ENCODE measurements at regions not wholly inside any gene's neighbourhood (a gene's known extent, or its start where the extent isn't known, plus 50 kb on each side); places are given as distances from the start of the nearest gene placed in this dataset.
A peak's percentile ranks its signal among the peaks of the same experiment; 100 is the strongest.

DNA sequence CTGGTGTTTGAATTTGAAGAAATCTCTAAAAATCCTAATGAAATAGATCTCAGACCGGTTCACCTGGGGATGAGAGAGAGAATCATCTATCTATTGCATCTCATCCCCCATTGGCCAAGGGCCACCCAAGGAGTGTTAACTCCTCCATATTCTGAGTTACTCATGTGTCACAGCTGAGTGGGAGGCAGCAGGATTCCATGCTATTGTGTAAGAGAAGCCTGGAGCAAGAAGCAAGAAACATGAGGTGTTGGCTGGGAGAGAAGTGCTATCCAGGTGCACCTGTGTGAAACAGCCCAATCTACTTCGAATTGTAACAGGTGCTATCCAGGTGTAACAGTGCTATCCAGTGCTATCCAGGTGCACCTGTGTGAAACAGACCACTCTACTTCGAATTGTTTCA lies 150.3 kb upstream of the MAOA start:
- ATAC-seq = no peak
- no peaks in the 10 kb centered on the region for H3K9me3 Mint-ChIP-seq
- H3K27ac Mint-ChIP-seq = no peak overlapping the region
- H3K36me3 Mint-ChIP-seq = no peaks in the 10 kb centered on the region
- H3K4me1 Mint-ChIP-seq = no peaks in the 10 kb centered on the region
- no peak overlapping the region for H3K4me3 Mint-ChIP-seq
- DNase-seq (ENCODE audit: low spot score in 2 of 2) = no peak

DNA sequence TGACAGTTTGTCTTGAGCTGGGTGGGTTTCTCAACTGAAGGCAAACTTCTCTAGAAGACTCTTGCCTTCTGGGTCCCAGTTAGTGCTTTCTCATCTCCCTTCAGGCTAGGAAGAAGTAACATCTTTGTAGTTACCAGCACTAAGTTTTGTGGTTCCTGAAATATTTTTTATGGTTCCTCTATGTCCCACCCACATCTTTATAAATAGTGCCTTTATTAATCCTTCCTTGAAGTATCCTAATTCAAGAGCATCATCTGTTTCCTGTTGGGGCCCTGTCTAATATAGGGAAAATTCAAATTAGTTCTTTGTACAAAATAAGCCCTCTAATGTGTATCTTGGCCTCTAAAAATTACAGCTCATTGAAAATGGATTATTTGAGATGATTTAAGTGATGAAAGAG lies 147.4 kb upstream of the MAOA start:
- Mint-ChIP-seq H3K9me3 (no peaks in the 10 kb centered on the region), H3K36me3 (no peaks in the 10 kb centered on the region), H3K4me1 (no peaks in the 10 kb centered on the region), H3K4me3 (no peak overlapping the region), H3K27ac (no peak overlapping the region)
- ATAC-seq (no peak), DNase-seq (ENCODE audit: low spot score in 2 of 2) (no peak)

DNA sequence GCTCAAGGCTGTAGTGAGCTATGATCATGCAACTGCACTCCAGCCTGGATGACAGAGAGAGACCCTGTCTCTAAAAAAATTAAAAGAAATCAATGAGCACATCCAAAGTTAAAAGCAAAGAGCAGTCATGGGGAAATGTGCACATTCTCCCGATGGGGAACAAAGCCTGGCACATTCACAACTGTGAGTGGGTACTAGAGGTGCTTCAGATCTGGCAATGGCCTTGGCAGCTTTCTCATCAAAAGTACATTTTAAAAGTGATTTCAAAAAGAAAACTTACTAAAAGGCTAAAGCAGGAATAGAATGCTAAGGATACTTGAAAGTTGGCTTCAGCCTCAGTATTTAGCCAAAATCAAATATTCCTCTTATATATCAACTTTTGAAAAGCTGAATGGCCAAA lies 145.9 kb upstream of the MAOA start:
- Mint-ChIP-seq H3K9me3 (no peaks in the 10 kb centered on the region), H3K36me3 (no peaks in the 10 kb centered on the region), H3K4me3 (no peak overlapping the region), H3K27ac (no peak overlapping the region), H3K4me1 (peaks cover 5% of the 10 kb centered on the region)
- DNase-seq (ENCODE audit: low spot score in 2 of 2) (no peak), ATAC-seq (no peak)

DNA sequence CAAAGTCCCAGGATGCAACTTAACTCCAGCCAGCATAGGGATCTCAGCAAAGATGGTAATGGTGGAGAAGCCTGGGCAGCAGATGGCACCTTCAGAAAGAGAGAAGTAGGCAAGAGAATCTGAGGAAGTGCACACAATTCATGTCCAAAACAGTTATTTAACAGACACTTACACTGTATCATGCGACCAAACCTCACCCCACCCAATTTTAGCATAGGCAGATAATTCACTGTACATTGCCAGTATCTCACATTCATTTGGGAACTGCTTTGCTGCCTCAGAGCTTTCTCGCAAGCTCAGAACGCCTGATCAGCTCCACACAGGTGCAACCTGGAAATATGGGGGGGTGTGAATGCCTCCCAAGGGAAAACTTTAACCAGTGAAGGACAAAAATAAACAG lies 143.0 kb upstream of the MAOA start:
- H3K9me3 Mint-ChIP-seq = no peaks in the 10 kb centered on the region
- H3K27ac Mint-ChIP-seq = no peak overlapping the region
- DNase-seq (ENCODE audit: low spot score in 2 of 2) = no peak
- peaks cover 5% of the 10 kb centered on the region for H3K4me1 Mint-ChIP-seq
- no peak for ATAC-seq
- no peaks in the 10 kb centered on the region for H3K36me3 Mint-ChIP-seq
- no peak overlapping the region for H3K4me3 Mint-ChIP-seq

DNA sequence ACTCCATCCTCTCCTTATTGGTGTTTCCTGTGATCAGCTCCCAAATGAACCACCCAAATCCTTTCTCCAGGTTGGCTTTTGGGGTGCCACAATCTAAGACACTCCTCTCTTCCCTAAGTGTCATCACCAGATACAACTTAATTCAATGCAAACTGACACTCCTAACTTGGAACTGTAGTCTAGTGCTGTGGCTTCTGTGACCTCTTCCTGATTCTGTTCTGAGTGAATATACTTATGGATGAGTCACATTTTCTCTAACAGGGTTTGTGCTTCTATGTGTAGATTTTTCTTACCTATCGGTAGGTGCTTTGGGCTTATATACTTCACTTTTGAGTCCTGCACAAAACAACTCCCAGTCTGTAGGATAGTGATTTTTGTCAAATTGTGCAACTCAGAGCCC lies 141.3 kb upstream of the MAOA start:
- no peak overlapping the region for H3K4me3 Mint-ChIP-seq
- peaks cover 5% of the 10 kb centered on the region for H3K4me1 Mint-ChIP-seq
- ATAC-seq = peak; percentile 65
- no peak for DNase-seq (ENCODE audit: low spot score in 2 of 2)
- no peaks in the 10 kb centered on the region for H3K36me3 Mint-ChIP-seq
- H3K27ac Mint-ChIP-seq = no peak overlapping the region
- no peaks in the 10 kb centered on the region for H3K9me3 Mint-ChIP-seq

DNA sequence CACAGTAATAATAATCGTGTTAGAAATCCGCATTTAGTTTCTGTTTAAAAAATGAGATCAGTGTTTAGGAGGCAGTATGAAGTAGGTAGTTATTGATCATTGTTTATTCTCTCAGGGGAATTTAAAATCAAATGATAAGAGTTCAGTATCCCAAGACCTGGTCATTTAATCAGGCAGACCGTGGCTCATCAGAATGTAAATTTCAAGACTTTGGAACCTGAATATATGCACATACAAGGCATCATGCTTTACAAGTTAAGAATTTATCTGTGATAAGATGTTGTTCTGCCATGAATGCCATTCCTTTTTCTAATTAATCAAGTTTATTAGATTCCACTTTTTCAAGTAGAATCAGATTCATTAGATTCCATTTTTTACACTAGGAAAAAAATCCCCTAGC lies 133.5 kb upstream of the MAOA start:
- no peak for DNase-seq (ENCODE audit: low spot score in 2 of 2)
- Mint-ChIP-seq H3K4me1 (no peaks in the 10 kb centered on the region), H3K9me3 (no peaks in the 10 kb centered on the region), H3K27ac (no peak overlapping the region), H3K36me3 (no peaks in the 10 kb centered on the region), H3K4me3 (no peak overlapping the region)
- no peak for ATAC-seq

DNA sequence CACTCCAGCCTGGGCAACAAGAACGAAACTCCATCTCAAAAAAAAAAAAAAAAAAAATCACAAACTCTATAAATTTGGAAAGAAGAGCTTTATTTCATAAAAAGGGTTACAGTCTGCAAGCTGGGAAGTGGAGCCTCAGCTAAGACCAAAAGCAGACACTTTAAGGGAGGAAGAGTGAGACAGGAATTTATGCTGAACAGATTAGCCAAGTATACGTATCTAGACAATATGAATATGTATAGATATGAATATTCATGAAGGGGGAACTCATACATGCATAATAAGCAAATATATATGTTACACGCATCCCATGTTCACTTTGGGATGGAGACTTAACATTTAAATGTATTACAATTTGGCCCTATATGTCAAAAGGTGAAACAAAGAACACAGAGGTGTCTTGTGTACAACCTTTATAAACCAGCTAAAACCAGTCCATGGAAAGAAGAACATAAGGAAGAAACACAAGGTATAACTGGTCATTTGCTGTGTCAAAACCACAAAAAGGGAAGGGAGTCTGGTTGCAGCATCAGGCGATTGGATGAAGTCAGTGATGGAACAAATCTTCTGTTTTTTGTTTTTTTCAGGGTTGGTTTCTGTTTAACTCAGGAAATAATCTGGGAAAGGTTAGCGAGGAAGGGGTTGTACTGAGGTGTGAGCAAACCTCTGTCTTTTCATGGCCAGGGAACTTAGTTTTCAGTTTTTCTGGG lies 130.0 kb upstream of the MAOA start:
- no peak for ATAC-seq
- Mint-ChIP-seq H3K36me3 (no peaks in the 10 kb centered on the region), H3K4me1 (no peaks in the 10 kb centered on the region), H3K4me3 (no peak overlapping the region), H3K9me3 (no peaks in the 10 kb centered on the region), H3K27ac (no peak overlapping the region)
- no peak for DNase-seq (ENCODE audit: low spot score in 2 of 2)

DNA sequence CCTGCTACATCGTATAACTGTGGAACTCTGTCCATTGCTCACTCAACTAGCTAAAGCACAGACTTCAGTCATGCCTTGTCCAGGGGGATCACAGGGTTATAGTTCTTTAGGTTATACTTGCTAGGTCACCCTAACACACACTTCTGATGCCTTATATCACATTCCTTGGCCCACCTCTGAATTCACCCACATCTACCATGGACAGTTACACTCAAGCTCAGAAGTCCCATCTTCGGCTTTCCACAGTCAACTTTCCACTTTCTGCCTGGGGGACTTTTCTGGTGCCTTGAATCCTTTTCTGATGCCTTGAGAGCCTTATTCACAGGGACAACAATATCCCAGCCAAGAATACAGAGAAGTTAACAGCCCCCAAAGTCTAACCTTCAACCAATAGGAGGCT lies 129.2 kb upstream of the MAOA start:
- H3K9me3 Mint-ChIP-seq = no peaks in the 10 kb centered on the region
- H3K4me1 Mint-ChIP-seq = no peaks in the 10 kb centered on the region
- H3K4me3 Mint-ChIP-seq = no peak overlapping the region
- no peak overlapping the region for H3K27ac Mint-ChIP-seq
- no peak for ATAC-seq
- no peaks in the 10 kb centered on the region for H3K36me3 Mint-ChIP-seq
- no peak for DNase-seq (ENCODE audit: low spot score in 2 of 2)

DNA sequence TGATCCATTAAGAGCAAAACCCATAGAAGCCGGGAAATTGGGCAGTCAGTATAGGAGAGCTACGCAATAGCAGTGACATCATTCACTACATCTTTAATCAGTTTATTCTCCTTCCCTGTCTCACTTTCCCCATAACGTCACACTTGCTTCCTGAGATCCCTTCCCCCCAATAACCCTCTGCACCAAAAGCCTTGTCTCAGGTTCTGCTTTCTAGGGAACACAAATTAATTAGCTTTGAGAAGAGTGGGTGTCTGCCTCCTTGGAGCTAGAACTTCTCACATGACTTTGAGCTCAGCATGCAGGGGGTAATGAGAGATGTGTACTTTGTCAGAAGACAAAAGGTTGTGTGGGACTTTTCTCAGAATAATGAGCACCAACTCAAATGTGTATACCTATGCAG lies 128.3 kb upstream of the MAOA start:
- Mint-ChIP-seq H3K4me1 (no peaks in the 10 kb centered on the region), H3K27ac (no peak overlapping the region), H3K36me3 (no peaks in the 10 kb centered on the region), H3K9me3 (no peaks in the 10 kb centered on the region), H3K4me3 (no peak overlapping the region)
- DNase-seq (ENCODE audit: low spot score in 2 of 2) (no peak), ATAC-seq (no peak)

DNA sequence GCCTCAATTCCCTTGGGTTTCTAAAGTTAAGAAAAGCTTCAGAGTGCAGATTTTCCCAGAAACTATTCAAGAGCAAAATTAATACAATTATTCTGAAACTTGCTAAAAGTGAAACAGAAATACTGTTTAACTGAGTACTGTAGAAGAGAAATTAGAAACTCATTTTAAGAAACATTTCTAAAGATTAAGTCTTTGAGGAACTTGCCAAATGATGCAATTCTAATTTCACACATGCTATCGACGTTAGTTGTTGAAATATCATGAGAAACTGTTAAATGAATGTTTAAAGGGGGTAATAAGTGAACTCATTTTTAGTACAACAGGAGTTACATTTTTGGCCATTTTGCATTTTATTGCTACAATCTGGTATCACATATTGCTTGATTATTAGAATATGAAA lies 125.3 kb upstream of the MAOA start:
- no peaks in the 10 kb centered on the region for H3K36me3 Mint-ChIP-seq
- no peak overlapping the region for H3K27ac Mint-ChIP-seq
- peaks cover 5% of the 10 kb centered on the region for H3K9me3 Mint-ChIP-seq
- ATAC-seq (no peak), DNase-seq (ENCODE audit: low spot score in 2 of 2) (no peak)
- no peak overlapping the region for H3K4me3 Mint-ChIP-seq
- H3K4me1 Mint-ChIP-seq = no peaks in the 10 kb centered on the region

DNA sequence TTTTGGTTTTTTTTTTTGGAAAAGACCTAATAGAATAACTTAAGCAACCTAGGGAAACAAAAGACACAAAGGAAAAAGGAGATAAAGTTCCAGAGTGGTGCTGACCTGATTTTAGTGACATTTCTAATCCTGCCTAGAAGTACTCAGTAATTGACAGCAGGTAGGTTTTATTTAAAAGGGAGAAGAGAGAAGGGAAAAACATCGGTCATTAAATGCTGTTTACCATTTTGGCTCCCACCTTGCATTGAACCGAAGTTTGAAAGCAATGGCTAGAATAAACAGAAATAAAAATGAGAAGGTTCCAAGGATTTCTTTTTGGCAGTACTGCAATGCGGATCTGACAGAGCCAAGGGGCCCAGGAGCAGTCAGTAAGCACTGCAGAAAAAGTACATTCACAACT lies 115.8 kb upstream of the MAOA start:
- no peak overlapping the region for H3K4me3 Mint-ChIP-seq
- no peak for ATAC-seq
- H3K36me3 Mint-ChIP-seq = no peaks in the 10 kb centered on the region
- DNase-seq (ENCODE audit: low spot score in 2 of 2) = no peak
- H3K9me3 Mint-ChIP-seq = no peaks in the 10 kb centered on the region
- no peak overlapping the region for H3K27ac Mint-ChIP-seq
- no peaks in the 10 kb centered on the region for H3K4me1 Mint-ChIP-seq

DNA sequence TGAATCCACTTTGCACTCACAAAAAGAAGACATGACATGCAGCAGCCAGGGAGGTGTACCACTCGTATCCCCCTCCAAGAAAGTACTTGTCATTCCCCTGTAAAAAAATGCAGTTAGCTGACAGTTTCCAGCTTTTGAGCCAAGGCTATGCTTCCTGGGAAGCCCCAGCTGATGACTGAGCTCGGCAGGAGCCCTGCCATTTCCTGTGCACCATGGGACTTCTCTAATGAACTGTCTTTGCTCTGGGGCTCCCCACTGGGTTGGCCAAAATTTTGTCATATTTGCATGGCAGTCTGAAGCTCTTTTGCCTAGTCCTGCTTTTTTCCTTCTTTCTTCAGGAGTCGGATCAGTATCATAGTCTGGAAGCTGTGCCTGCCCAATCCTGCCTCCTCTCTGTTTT lies 104.5 kb upstream of the MAOA start:
- ATAC-seq = no peak
- no peak overlapping the region for H3K4me3 Mint-ChIP-seq
- peaks cover 4% of the 10 kb centered on the region for H3K9me3 Mint-ChIP-seq
- no peaks in the 10 kb centered on the region for H3K4me1 Mint-ChIP-seq
- DNase-seq (ENCODE audit: low spot score in 2 of 2) = no peak
- H3K36me3 Mint-ChIP-seq = no peaks in the 10 kb centered on the region
- H3K27ac Mint-ChIP-seq = no peak overlapping the region

DNA sequence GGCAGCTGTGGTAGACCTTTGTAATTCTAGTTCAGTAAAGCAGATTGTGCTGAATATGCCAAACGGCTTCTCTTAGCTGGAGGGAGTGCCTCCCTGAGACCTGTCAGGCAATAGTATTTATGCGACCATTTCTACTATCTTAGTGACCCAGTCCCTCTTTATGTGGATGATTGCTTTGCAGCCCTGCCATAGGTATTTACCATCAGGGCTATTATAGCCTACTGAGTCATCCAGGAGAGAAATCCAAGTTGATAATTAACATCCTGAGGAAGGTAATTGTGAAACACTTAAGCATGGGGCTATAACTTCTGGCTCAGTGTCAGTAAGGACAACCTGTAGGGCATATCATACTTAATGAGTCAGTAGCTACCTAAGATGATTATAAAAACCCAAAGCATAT lies 103.9 kb upstream of the MAOA start:
- Mint-ChIP-seq H3K4me3 (no peak overlapping the region), H3K9me3 (peaks cover 4% of the 10 kb centered on the region), H3K36me3 (no peaks in the 10 kb centered on the region), H3K27ac (no peak overlapping the region), H3K4me1 (no peaks in the 10 kb centered on the region)
- ATAC-seq = no peak
- DNase-seq (ENCODE audit: low spot score in 2 of 2) = no peak

DNA sequence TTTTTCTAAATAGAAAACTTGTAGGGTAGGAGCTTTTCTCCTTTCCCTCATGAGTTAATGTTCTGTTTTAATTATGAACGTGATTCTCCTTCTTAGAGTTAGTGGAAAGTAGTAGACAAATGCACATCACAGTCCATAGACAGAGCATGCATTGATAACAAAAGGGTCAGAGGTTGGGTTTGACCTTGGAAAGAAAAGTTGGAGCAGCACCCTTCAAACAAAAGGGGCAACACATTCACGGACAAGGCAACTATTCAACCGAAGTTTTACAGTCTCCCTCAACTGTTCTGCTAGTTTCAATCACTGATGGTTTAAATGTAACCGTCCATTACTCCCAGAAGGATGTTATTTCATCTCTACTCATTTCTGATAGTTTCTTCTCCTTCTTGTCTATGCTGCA lies 103.4 kb upstream of the MAOA start:
- Mint-ChIP-seq H3K9me3 (peaks cover 4% of the 10 kb centered on the region), H3K36me3 (no peaks in the 10 kb centered on the region)
- no peak for DNase-seq (ENCODE audit: low spot score in 2 of 2)

DNA sequence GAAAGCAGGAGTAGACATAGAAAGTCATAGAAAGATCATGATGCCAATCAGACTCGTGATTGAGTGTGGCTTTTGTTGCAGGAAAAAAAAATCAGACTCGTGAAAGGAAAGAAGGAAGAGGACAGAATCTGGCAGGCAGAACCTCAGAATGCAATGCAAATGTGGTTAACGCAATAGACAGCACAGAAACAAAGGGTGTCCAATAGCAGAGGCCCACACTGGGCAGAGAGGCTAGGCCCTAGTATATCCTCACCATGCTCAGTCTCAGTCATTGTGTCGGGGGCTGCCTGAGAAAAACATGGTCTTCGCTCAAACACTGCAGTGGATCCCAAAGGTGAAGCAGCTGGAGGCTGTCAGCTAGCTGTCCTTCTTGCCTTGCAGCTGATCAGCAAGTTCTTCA lies 102.8 kb upstream of the MAOA start:
- H3K9me3 Mint-ChIP-seq = peaks cover 4% of the 10 kb centered on the region
- H3K36me3 Mint-ChIP-seq = no peaks in the 10 kb centered on the region
- no peak overlapping the region for H3K27ac Mint-ChIP-seq
- no peak overlapping the region for H3K4me3 Mint-ChIP-seq
- no peaks in the 10 kb centered on the region for H3K4me1 Mint-ChIP-seq
- DNase-seq (ENCODE audit: low spot score in 2 of 2) (no peak), ATAC-seq (no peak)

More for the DNA sequence above, 103.4 kb upstream of the MAOA start:
- Mint-ChIP-seq H3K4me1 (no peaks in the 10 kb centered on the region), H3K27ac (no peak overlapping the region), H3K4me3 (no peak overlapping the region)
- ATAC-seq = no peak

DNA sequence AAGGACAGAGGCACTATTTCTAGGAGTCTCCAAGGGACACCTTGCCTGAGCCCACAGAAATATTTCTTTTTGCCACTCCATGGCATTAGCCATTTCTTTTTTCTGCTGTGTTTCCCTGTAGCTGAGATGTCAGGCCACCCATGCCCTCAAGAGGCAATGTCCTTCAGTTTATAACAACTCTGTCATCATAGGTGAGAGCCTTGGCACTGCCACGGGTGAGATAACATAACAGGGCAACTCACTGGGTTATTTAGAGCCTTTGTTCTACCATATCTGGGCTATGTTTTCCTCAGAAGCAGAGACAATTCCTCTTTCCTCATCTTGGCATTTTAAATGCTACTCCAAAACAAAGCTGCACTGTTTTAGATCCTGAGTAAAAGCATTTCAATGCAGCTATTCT lies 99.9 kb upstream of the MAOA start:
- ATAC-seq (no peak), DNase-seq (ENCODE audit: low spot score in 2 of 2) (no peak)
- Mint-ChIP-seq H3K4me1 (no peaks in the 10 kb centered on the region), H3K27ac (no peak overlapping the region), H3K9me3 (no peaks in the 10 kb centered on the region), H3K4me3 (no peak overlapping the region), H3K36me3 (no peaks in the 10 kb centered on the region)

DNA sequence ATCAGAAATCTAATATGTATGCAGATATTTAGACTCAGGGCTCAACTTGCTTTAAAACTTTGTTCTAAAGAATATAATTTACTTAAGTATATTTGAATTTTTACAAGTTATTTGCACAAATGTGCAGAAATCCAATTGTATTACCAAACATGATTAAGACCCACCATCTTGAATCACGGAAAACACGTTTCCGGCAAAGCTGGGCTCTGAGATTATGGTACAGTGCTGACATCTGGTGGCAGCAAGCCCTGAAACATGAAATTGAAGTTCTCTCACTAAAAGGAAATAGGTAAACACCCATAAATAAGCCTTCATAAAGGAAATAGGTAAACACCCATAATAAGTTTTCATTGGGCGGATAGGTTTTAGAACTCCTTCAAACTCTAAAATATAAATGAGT lies 98.3 kb upstream of the MAOA start:
- Mint-ChIP-seq H3K9me3 (no peaks in the 10 kb centered on the region), H3K36me3 (no peaks in the 10 kb centered on the region), H3K4me3 (no peak overlapping the region), H3K27ac (no peak overlapping the region), H3K4me1 (no peaks in the 10 kb centered on the region)
- DNase-seq (ENCODE audit: low spot score in 2 of 2) = peak; percentile 2 to 55
- no peak for ATAC-seq
